Left lung (tissue), 4 donors: ENCODE measurements at regions not wholly inside any gene's neighbourhood (a gene's known extent, or its start where the extent isn't known, plus 50 kb on each side); places are given as distances from the start of the nearest gene placed in this dataset.

Experiments
- ATAC-seq: fragments of 200-7000 bp; cut with Tn5 transposase; one replicate; pipeline ENCODE4 v1.9.1; 2020; ENCODE audit warnings: moderate library complexity
- DNase-seq, 4 donors: peaks; one replicate each; pipeline ENCODE4 v3.0.0-alpha.2; 2013 to 2020
- H3K27ac ChIP-seq, 2 donors: fragments of 200-600 bp; sonication (generic) in 1 of 2; one replicate each; pipeline versions ENCODE4 v1.5.0 to v1.8.0; 2020 to 2021
- H3K27me3 ChIP-seq, 2 donors: fragments of 200-600 bp; sonication (generic) in 1 of 2; one replicate each; pipeline versions ENCODE4 v1.5.0 to v1.8.0; 2020 to 2021
- H3K36me3 ChIP-seq, 2 donors: fragments of 200-600 bp; sonication (generic) in 1 of 2; one replicate each; pipeline versions ENCODE4 v1.5.0 to v1.8.0; 2020 to 2021
- H3K4me1 ChIP-seq, 2 donors: fragments of 200-600 bp; one replicate each; pipeline ENCODE4 v1.8.0; 2021
- H3K4me3 ChIP-seq, 2 donors: fragments of 200-600 bp; sonication (generic) in 1 of 2; one replicate each; pipeline versions ENCODE4 v1.5.0 to v1.8.0; 2020 to 2021; ENCODE audit warnings: mild to moderate bottlenecking in 1 of 2
- H3K9me3 ChIP-seq, 2 donors: fragments of 200-600 bp; sonication (generic) in 1 of 2; one replicate each; pipeline versions ENCODE4 v1.5.0 to v1.8.0; 2020 to 2021
- CTCF ChIP-seq, 2 donors: fragments of 200-600 bp; sonication (generic) in 1 of 2; IDR thresholded peaks; one replicate each; pipeline versions ENCODE4 v1.5.0 to v1.8.0; 2021; ENCODE audit warnings: antibody characterized with exemption in 2 of 2
- intact Hi-C, 2 donors: fragments of 100-400 bp; cut with DNase I; formaldehyde crosslinking; loops; one replicate each; pipeline versions ENCODE4 v1.11.2 to v1.14.2; 2022
- donor health status: DM: no; HTN: yes; CAD: no.
- donor health status: DM: no; HTN: no; CAD: no.

- no peak for TF ChIP-seq CTCF (IDR thresholded peaks at IDR 0.05)
- DNase-seq (no peak), ATAC-seq (no peak)
- intact Hi-C loops = no loop called here
- Histone ChIP-seq H3K4me1 (no peaks in the 10 kb centered on the region), H3K4me3 (no peak overlapping the region), H3K9me3 (no peaks in the 10 kb centered on the region), H3K36me3 (no peaks in the 10 kb centered on the region), H3K27ac (no peak overlapping the region), H3K27me3 (no peaks in the 10 kb centered on the region)
Measured at GRCh38 chr5:164301136-164301535, 795.7 kb downstream of the MAT2B start.

- ATAC-seq = no peak
- intact Hi-C loops = no loop called here
Measured at GRCh38 chr5:164301708-164302107, 796.3 kb downstream of the MAT2B start.

GRCh38 chr5:164302533-164303235 is 797.3 kb downstream of the MAT2B start:
- no peak for TF ChIP-seq CTCF (IDR thresholded peaks at IDR 0.05)
- Histone ChIP-seq H3K9me3 (no peaks in the 10 kb centered on the region), H3K27me3 (no peaks in the 10 kb centered on the region), H3K36me3 (no peaks in the 10 kb centered on the region), H3K4me3 (no peak overlapping the region), H3K4me1 (no peaks in the 10 kb centered on the region), H3K27ac (no peak overlapping the region)
- DNase-seq (no peak), ATAC-seq (no peak)
- intact Hi-C loops = no loop called here

More at GRCh38 chr5:164301708-164302107, 796.3 kb downstream of the MAT2B start:
- Histone ChIP-seq H3K36me3 (no peaks in the 10 kb centered on the region), H3K27ac (no peak overlapping the region), H3K4me3 (no peak overlapping the region), H3K4me1 (no peaks in the 10 kb centered on the region), H3K27me3 (no peaks in the 10 kb centered on the region), H3K9me3 (no peaks in the 10 kb centered on the region)
- no peak for DNase-seq
- TF ChIP-seq CTCF (IDR thresholded peaks at IDR 0.05) = no peak

- Histone ChIP-seq H3K27me3 (no peaks in the 10 kb centered on the region), H3K4me1 (no peaks in the 10 kb centered on the region), H3K4me3 (no peak overlapping the region), H3K27ac (no peak overlapping the region), H3K9me3 (no peaks in the 10 kb centered on the region), H3K36me3 (no peaks in the 10 kb centered on the region)
- ATAC-seq (no peak), DNase-seq (no peak)
- TF ChIP-seq CTCF (IDR thresholded peaks at IDR 0.05) = no peak
- intact Hi-C loops = no loop called here
Measured at GRCh38 chr5:164303646-164304215, 798.3 kb downstream of the MAT2B start.

- no peak for TF ChIP-seq CTCF (IDR thresholded peaks at IDR 0.05)
- Histone ChIP-seq H3K36me3 (no peaks in the 10 kb centered on the region), H3K27me3 (no peaks in the 10 kb centered on the region), H3K9me3 (no peaks in the 10 kb centered on the region), H3K27ac (no peak overlapping the region), H3K4me3 (no peak overlapping the region), H3K4me1 (no peaks in the 10 kb centered on the region)
- DNase-seq (no peak), ATAC-seq (no peak)
- intact Hi-C loops = no loop called here
Measured at GRCh38 chr5:164306662-164307061, 801.2 kb downstream of the MAT2B start.
